Fibroblast of mammary gland (primary cell): ENCODE measurements at regions not wholly inside any gene's neighbourhood (a gene's known extent, or its start where the extent isn't known, plus 50 kb on each side); places are given as distances from the start of the nearest gene placed in this dataset.

ENCODE experiments used
- DNase-seq: peaks from one replicate; pipeline ENCODE4 v3.0.0-alpha.2; 2010; ENCODE audit warnings: low read depth
- H3K4me3 ChIP-seq: 2 replicates; pipeline ENCODE4 v1.5.1; 2011; ENCODE audit warnings: low read depth, mild to moderate bottlenecking, low read length, moderate library complexity; ENCODE audit not compliant: control insufficient read depth
- TF ChIP-seq, protein P1 (sequence below): conservative IDR thresholded peaks from 2 replicates; pipeline ENCODE4 v1.5.1; 2011; ENCODE audit warnings: low read depth, low read length, inconsistent platforms; ENCODE audit not compliant: control insufficient read depth, insufficient read depth

- TF ChIP-seq, protein P1, sequence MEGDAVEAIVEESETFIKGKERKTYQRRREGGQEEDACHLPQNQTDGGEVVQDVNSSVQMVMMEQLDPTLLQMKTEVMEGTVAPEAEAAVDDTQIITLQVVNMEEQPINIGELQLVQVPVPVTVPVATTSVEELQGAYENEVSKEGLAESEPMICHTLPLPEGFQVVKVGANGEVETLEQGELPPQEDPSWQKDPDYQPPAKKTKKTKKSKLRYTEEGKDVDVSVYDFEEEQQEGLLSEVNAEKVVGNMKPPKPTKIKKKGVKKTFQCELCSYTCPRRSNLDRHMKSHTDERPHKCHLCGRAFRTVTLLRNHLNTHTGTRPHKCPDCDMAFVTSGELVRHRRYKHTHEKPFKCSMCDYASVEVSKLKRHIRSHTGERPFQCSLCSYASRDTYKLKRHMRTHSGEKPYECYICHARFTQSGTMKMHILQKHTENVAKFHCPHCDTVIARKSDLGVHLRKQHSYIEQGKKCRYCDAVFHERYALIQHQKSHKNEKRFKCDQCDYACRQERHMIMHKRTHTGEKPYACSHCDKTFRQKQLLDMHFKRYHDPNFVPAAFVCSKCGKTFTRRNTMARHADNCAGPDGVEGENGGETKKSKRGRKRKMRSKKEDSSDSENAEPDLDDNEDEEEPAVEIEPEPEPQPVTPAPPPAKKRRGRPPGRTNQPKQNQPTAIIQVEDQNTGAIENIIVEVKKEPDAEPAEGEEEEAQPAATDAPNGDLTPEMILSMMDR = no peak
- H3K4me3 ChIP-seq = no peak overlapping the region
- no peak for DNase-seq
Observed at GRCh38 chr22:47374273-47374771, 611.9 kb downstream of the TBC1D22A start.

DNA sequence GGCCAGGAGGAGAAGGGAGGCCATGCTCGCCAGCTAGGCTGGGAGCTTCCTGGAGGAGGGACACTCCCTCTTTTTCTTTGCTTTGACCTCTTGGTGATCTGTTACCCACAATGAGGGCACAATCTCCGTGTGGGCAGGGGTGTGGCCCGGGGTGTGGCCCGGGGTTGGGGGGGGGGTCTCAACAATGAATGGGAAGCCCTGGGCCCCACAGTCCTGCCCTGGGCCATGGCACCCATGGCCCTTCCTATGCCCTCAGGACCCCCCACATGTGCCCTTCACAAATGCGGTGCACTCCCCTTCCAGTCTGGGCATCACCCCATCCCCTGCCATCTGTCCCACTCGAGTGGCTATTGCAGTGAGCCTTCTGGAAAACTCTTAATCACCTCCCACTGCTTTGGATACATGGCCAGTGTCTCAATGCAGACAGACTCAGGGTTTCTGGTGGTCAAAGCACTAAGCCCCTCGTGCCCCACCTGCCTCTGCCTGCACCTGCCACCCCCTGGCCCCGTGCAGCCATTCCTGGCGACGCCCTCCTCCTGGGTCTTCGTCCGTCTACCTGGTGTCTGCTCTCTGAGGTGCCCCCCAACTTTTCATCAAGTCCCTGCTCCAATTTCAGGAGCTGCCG lies 611.3 kb downstream of the TBC1D22A start:
- no peak overlapping the region for H3K4me3 ChIP-seq
- DNase-seq = no peak
- TF ChIP-seq, protein P1 = no peak

DNA sequence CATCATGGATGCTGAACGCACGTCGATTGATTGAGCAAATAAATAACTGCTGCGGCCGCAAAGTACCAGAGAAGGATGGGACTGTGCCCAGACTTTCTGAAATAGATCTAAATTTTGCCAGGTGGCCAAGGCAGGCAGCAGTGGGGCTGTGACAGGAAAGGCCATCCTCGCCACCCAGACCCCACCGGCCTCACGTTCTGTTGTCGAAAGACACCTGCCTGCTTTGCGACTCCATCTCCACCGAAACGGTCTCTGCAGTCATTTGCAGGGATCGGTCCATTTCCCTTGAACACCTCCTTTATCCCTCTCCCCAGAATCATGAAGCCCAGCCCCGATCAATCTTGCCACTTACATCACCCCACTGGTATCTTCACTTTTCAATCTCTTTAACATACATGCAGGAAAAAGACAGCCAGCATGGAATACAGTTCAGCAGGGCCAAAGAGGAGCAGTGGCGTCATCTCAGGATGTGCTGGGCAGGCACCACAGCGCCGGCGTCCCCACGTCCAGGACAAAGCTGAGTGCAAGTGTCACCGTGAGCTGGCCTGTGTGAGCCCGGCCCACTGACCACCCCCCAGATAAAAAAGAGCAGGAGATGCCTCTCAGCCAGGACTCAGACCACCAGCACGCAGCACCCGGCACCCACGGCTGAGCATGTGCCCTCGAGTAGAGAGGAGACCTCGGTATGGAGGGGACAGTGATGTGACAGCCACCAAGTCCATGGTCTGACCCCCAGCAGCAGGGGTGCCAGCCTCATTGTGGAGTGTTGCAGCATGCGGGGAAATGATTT lies 610.3 kb downstream of the TBC1D22A start:
- H3K4me3 ChIP-seq = no peak overlapping the region
- TF ChIP-seq, protein P1 = no peak
- DNase-seq = no peak

DNA sequence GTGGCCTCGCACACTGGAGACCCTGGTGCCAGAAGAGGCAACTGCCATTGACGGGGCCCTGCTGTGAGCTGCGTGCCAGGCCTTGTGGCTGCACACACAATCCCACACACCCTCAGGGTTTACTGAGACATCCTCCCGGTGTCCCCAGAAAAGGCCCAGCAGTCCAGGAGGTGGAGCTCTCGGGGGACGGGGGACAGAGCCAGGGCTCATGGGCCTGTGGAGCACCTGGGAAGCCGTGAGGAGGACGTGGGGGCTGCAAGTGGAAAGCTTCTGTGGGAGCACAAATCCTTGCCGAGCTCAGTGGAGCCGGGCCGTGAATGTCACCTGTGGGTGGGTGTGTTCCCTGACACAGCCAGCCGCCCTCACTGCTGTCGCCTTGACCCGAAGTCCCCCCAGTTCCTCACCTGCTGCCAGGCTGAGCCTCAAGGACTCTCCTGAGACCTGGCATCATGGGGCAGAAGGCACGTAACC lies 609.7 kb downstream of the TBC1D22A start:
- no peak for DNase-seq
- H3K4me3 ChIP-seq = no peak overlapping the region
- TF ChIP-seq, protein P1 = no peak

- TF ChIP-seq, protein P1 = no peak
- DNase-seq = peak; percentile 3
- no peak overlapping the region for H3K4me3 ChIP-seq
Observed at GRCh38 chr22:47371263-47372090, 609.0 kb downstream of the TBC1D22A start.
